ENCODE measurements at regions not wholly inside any gene's neighbourhood (a gene's known extent, or its start where the extent isn't known, plus 50 kb on each side); places are given as distances from the start of the nearest gene placed in this dataset.

DNA sequence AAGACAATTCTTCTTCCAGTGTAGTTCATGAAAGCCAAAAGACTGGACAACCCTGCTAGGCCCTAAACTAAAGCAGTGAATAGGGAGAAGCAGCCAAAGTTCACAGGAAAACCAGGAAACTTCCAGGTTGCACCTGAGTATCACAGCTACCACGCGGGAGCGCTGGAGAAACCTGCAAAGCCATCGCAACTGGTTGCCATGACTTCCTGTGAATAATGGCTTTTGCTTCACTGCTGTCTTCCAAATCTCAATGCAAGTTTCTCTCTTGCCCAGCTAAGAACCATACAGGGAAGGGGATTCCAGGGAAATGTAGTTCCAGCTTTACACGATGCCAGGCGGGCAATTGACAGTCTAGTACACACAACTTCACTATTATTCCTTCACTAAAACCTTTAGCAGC is 114.1 kb downstream of the GXYLT1 start:
- Histone ChIP-seq H3K4me3 (replicated peaks; ENCODE audit: insufficient read depth, low read length) (no peak overlapping the region), H3K27me3 (ENCODE audit: insufficient read depth, poor library complexity, severe bottlenecking) (no peaks in the 10 kb centered on the region), H3K27ac (replicated peaks) (no peak overlapping the region)
- no peak for DNase-seq (ENCODE audit: low read depth in 1 of 2, low spot score in 1 of 2)
- TF ChIP-seq SPI1 (IDR thresholded peaks at IDR 0.05; ENCODE audit: borderline replicate concordance, low read depth) (no peak), POLR2AphosphoS5 (IDR thresholded peaks at IDR 0.05; ENCODE audit: low read depth) (no peak), GABPA (IDR thresholded peaks at IDR 0.05; ENCODE audit: low read depth) (no peak)
- TF ChIP-seq, protein P1, sequence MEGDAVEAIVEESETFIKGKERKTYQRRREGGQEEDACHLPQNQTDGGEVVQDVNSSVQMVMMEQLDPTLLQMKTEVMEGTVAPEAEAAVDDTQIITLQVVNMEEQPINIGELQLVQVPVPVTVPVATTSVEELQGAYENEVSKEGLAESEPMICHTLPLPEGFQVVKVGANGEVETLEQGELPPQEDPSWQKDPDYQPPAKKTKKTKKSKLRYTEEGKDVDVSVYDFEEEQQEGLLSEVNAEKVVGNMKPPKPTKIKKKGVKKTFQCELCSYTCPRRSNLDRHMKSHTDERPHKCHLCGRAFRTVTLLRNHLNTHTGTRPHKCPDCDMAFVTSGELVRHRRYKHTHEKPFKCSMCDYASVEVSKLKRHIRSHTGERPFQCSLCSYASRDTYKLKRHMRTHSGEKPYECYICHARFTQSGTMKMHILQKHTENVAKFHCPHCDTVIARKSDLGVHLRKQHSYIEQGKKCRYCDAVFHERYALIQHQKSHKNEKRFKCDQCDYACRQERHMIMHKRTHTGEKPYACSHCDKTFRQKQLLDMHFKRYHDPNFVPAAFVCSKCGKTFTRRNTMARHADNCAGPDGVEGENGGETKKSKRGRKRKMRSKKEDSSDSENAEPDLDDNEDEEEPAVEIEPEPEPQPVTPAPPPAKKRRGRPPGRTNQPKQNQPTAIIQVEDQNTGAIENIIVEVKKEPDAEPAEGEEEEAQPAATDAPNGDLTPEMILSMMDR (IDR thresholded peaks at IDR 0.05; ENCODE audit: insufficient read depth, low read length): no peak
- TF ChIP-seq, protein P2, sequence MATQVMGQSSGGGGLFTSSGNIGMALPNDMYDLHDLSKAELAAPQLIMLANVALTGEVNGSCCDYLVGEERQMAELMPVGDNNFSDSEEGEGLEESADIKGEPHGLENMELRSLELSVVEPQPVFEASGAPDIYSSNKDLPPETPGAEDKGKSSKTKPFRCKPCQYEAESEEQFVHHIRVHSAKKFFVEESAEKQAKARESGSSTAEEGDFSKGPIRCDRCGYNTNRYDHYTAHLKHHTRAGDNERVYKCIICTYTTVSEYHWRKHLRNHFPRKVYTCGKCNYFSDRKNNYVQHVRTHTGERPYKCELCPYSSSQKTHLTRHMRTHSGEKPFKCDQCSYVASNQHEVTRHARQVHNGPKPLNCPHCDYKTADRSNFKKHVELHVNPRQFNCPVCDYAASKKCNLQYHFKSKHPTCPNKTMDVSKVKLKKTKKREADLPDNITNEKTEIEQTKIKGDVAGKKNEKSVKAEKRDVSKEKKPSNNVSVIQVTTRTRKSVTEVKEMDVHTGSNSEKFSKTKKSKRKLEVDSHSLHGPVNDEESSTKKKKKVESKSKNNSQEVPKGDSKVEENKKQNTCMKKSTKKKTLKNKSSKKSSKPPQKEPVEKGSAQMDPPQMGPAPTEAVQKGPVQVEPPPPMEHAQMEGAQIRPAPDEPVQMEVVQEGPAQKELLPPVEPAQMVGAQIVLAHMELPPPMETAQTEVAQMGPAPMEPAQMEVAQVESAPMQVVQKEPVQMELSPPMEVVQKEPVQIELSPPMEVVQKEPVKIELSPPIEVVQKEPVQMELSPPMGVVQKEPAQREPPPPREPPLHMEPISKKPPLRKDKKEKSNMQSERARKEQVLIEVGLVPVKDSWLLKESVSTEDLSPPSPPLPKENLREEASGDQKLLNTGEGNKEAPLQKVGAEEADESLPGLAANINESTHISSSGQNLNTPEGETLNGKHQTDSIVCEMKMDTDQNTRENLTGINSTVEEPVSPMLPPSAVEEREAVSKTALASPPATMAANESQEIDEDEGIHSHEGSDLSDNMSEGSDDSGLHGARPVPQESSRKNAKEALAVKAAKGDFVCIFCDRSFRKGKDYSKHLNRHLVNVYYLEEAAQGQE (IDR thresholded peaks at IDR 0.05; ENCODE audit: insufficient replicate concordance, low read depth): no peak

DNA sequence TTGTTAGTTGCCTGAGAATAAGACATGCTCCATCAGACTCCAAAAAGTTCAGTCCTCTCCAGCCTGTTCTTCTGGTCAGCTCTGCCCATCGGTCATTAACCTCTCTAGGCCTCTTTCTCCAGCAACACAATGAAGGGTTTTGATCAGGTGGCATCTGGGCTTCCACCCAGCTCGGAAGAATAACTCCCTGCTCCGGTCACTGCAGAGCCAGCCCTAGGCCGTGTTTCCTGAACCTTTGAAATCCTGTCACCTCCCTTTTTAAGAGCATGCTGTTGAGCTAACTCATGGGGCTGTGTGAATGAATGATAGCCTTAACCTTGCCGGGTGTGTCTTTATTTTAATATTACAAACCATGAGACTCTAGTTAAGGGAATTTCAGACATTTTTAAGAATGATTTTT is 117.1 kb downstream of the GXYLT1 start:
- TF ChIP-seq, protein P2 (IDR thresholded peaks at IDR 0.05; ENCODE audit: insufficient replicate concordance, low read depth): no peak
- TF ChIP-seq POLR2AphosphoS5 (IDR thresholded peaks at IDR 0.05; ENCODE audit: low read depth): no peak
- no peak for TF ChIP-seq SPI1 (IDR thresholded peaks at IDR 0.05; ENCODE audit: borderline replicate concordance, low read depth)
- TF ChIP-seq, protein P1 (IDR thresholded peaks at IDR 0.05; ENCODE audit: insufficient read depth, low read length): no peak
- no peak for TF ChIP-seq GABPA (IDR thresholded peaks at IDR 0.05; ENCODE audit: low read depth)
- H3K27me3 ChIP-seq (ENCODE audit: insufficient read depth, poor library complexity, severe bottlenecking): no peaks in the 10 kb centered on the region
- H3K4me3 ChIP-seq (replicated peaks; ENCODE audit: insufficient read depth, low read length): no peak overlapping the region
- DNase-seq (ENCODE audit: low read depth in 1 of 2, low spot score in 1 of 2): no peak
- no peak overlapping the region for H3K27ac ChIP-seq (replicated peaks)

DNA sequence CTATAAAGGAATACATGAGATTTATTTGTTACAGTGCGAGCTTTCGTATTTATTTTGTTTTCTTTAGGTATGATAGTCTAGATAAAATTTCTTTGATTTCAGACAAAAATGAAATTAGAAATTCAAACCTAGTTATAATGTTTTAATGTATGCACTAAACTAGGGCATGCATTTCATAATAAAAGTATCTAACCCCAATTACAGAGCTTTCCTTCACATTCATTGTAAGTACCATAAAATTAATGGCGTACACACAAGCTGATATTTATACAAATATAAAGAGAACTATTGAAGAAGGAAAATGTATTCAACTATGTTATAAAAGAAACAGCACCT is 120.2 kb downstream of the GXYLT1 start:
- Histone ChIP-seq H3K27me3 (ENCODE audit: insufficient read depth, poor library complexity, severe bottlenecking) (no peaks in the 10 kb centered on the region), H3K4me3 (replicated peaks; ENCODE audit: insufficient read depth, low read length) (no peak overlapping the region), H3K27ac (replicated peaks) (no peak overlapping the region)
- TF ChIP-seq GABPA (IDR thresholded peaks at IDR 0.05; ENCODE audit: low read depth) (no peak), POLR2AphosphoS5 (IDR thresholded peaks at IDR 0.05; ENCODE audit: low read depth) (no peak), SPI1 (IDR thresholded peaks at IDR 0.05; ENCODE audit: borderline replicate concordance, low read depth) (no peak)
- TF ChIP-seq, protein P1 (IDR thresholded peaks at IDR 0.05; ENCODE audit: insufficient read depth, low read length): no peak
- TF ChIP-seq, protein P2 (IDR thresholded peaks at IDR 0.05; ENCODE audit: insufficient replicate concordance, low read depth): no peak
- no peak for DNase-seq (ENCODE audit: low read depth in 1 of 2, low spot score in 1 of 2)
